Lower leg skin (tissue), 4 donors: ENCODE measurements at regions not wholly inside any gene's neighbourhood (a gene's known extent, or its start where the extent isn't known, plus 50 kb on each side); places are given as distances from the start of the nearest gene placed in this dataset.

Experiments used
- DNase-seq, 2 donors: peaks; one replicate each; pipeline ENCODE4 v3.0.0-alpha.2; 2019; ENCODE audit warnings: low spot score in 2 of 2
- H3K4me3 ChIP-seq: fragments of 200-600 bp; sonication (generic); 2 replicates; pipeline ENCODE4 v1.5.1; 2017; ENCODE audit warnings: mild to moderate bottlenecking, low read depth; ENCODE audit not compliant: poor library complexity, severe bottlenecking
- POLR2A ChIP-seq, 2 donors: fragments of 450-650 bp; IDR thresholded peaks; one replicate each; pipeline ENCODE4 v1.6.1; 2016 to 2017; ENCODE audit warnings: antibody characterized with exemption in 2 of 2, mild to moderate bottlenecking in 1 of 2, moderate library complexity in 1 of 2
- WGBS, 2 donors: methylation state at CpG; one replicate each; pipeline ENCODE4 v1.1.5; 2018; 5-methylcytosine and 5-hydroxymethylcytosine counted together
- intact Hi-C: fragments of 100-400 bp; cut with DNase I; formaldehyde crosslinking; loops from one replicate; pipeline ENCODE4 v1.15.0; 2023; ENCODE audit warnings: low total_unique reads
- TF ChIP-seq, protein P1 (sequence below), 3 donors: fragments of 450-650 bp; IDR thresholded peaks; one replicate each; pipeline ENCODE4 v1.5.1; 2016; ENCODE audit warnings: antibody characterized with exemption in 3 of 3, mild to moderate bottlenecking in 3 of 3, moderate library complexity in 2 of 3

DNA sequence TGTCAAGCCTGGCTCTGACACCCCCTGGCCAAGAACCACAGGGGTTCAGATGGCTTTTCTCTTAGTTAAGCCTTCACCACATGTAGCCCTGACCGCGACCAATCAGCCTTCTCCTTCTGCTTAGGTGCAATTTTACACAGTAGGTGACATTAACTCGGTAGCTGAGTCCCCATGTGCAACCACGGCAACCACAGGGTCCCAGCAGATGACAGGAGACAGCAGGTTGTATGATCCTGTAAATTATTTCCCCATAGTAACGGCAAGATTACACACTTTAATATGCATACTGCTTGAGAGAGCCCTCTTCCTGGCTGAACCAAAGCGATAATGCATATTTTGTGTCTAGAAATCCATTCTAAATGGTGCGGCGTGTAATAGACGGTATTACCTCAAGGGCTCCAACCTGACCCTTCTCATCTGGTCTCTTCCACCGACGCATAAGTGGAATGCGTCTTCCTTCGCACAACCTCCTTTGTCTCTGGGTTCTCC lies 458.7 kb upstream of the ZFHX3 start:
- TF ChIP-seq POLR2A (IDR thresholded peaks at IDR 0.05) = no peak
- TF ChIP-seq, protein P1, sequence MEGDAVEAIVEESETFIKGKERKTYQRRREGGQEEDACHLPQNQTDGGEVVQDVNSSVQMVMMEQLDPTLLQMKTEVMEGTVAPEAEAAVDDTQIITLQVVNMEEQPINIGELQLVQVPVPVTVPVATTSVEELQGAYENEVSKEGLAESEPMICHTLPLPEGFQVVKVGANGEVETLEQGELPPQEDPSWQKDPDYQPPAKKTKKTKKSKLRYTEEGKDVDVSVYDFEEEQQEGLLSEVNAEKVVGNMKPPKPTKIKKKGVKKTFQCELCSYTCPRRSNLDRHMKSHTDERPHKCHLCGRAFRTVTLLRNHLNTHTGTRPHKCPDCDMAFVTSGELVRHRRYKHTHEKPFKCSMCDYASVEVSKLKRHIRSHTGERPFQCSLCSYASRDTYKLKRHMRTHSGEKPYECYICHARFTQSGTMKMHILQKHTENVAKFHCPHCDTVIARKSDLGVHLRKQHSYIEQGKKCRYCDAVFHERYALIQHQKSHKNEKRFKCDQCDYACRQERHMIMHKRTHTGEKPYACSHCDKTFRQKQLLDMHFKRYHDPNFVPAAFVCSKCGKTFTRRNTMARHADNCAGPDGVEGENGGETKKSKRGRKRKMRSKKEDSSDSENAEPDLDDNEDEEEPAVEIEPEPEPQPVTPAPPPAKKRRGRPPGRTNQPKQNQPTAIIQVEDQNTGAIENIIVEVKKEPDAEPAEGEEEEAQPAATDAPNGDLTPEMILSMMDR (IDR thresholded peaks at IDR 0.05) = no peak
- WGBS, 2 donors = 92 to 94% methylated on average over 13 of the region's 13 CpGs
- no peak overlapping the region for H3K4me3 ChIP-seq
- no peak for DNase-seq
- intact Hi-C loops = no loop called here

DNA sequence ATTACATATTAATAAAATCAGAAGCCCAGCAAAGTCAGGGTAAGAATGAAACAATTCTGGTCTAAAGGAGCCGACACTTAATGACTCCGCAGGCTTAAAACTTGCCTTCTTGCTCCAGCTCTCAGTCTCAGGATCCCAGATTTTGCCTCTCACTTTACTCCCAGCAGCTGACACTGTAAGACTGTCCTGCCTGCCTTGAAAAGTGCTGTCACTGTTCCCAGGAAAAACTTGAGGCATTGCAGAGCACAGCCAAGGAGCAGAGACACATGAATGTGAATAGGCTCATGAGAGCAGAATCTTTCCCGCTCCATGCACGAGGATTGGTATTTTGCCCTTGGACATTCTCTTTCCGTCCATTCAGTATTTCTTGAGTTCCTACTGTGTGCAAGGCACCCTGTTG lies 457.6 kb upstream of the ZFHX3 start:
- intact Hi-C loops = no loop called here
- no peak for DNase-seq
- WGBS, 2 donors = 79 to 91% methylated on average over 5 of the region's 5 CpGs
- TF ChIP-seq POLR2A (IDR thresholded peaks at IDR 0.05) = no peak
- TF ChIP-seq, protein P1 (IDR thresholded peaks at IDR 0.05) = no peak
- H3K4me3 ChIP-seq = no peak overlapping the region

DNA sequence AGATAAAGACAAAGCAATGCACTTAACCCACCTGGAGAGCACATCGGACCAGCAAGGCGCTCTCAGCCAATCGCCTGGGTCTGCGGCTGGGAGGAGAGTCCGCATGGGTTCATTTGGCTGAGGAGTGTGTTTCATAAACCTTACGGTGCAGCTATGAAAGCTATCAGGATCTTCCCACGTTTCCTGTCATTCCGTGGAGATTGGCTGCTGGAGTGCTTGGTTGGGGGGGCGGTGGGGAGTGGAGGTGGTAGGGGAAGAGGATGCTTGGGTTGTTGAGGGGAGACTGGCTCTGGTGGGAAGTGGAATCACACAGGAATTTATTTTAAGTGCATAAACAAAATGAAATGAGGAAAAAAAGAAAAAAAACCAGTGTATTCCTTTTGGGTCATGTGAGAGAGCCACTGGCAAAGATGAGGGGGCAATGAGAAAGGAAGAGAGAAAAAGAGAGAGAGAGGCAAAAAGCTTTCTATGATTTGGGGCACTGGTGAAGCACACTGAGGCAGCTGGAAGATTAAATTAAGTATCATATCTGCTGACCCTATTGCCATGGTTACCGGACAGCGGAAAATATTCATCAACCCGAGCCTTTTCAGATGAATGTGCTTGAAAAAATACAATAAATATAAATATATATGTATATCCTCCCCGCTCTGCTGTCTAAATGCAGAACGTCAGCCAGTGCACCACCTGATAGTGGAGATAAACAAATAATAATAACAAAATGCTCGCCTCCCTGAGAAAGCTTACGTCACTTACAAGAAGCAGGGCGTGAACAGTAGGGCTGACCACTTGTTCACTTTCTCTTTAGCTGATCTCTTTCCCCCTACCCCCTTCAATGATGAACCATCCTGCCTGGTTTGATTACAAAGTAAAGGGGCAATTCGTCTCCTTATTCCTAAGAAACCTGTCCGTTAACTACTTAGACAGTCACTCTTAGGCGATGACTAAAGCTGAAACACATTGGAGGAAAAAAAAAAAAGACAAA lies 457.0 kb upstream of the ZFHX3 start:
- intact Hi-C loops = no loop called here
- WGBS, 2 donors = 73 to 74% methylated on average over 20 of the region's 20 CpGs
- no peak for DNase-seq
- no peak overlapping the region for H3K4me3 ChIP-seq
- TF ChIP-seq POLR2A (IDR thresholded peaks at IDR 0.05) = no peak
- TF ChIP-seq, protein P1 (IDR thresholded peaks at IDR 0.05) = no peak

DNA sequence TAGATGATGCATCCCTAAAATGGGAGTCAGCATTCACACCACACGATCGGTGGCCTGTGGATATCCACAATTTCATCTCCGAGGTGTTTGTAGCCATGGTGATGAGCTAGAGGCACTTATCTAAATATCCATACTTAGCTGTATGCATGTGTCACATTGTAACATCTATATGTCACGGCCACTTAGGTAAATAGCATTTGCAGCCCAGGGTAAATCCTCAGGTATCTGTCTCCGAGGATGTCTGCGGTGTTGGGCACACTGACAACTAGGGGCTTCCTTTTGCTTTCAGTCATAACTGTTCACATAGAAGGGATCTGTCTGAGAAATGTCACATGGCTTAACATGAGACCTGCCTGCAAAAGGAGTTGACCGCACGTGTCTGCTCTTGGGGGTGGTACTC lies 455.2 kb upstream of the ZFHX3 start:
- no peak overlapping the region for H3K4me3 ChIP-seq
- TF ChIP-seq POLR2A (IDR thresholded peaks at IDR 0.05) = no peak
- TF ChIP-seq, protein P1 (IDR thresholded peaks at IDR 0.05) = no peak
- no peak for DNase-seq
- 90 to 91% methylated on average over 8 of the region's 8 CpGs for WGBS, 2 donors
- intact Hi-C loops = no loop called here

DNA sequence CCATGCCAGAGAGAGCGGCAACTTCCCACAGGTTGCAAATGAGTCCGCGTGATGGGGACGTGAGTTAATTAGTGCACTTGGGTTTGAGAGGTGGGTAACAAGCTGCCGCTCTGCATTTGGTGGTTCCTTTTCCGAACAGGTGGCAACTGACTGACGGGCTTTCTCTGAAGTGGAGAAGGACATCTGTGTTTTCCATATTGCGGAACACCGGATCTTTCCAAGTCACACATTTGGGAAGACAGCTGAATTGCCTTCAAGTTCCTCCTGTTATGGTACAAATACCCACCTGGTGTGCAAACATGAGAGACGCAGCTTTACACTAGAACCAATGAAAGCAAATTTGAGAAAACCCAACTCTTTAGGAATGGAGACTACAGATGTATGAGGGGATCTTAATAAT lies 451.3 kb upstream of the ZFHX3 start:
- WGBS, 2 donors = 91 to 94% methylated on average over 10 of the region's 10 CpGs
- no peak for TF ChIP-seq POLR2A (IDR thresholded peaks at IDR 0.05)
- TF ChIP-seq, protein P1 (IDR thresholded peaks at IDR 0.05) = no peak
- no peak overlapping the region for H3K4me3 ChIP-seq
- intact Hi-C loops = no loop called here
- DNase-seq = no peak
